Muscle layer of colon (tissue), 2 donors: ENCODE measurements at regions not wholly inside any gene's neighbourhood (a gene's known extent, or its start where the extent isn't known, plus 50 kb on each side); places are given as distances from the start of the nearest gene placed in this dataset.

ENCODE experiments used
- H3K27ac ChIP-seq: one replicate; pipeline ENCODE4 v1.7.0; 2013; ENCODE audit warnings: low read depth, mild to moderate bottlenecking, low read length, moderate library complexity
- H3K27me3 ChIP-seq, 2 donors: one replicate each; pipeline ENCODE4 v1.7.0; 2013; ENCODE audit warnings: low read length in 2 of 2, mild to moderate bottlenecking in 2 of 2; ENCODE audit not compliant: insufficient read depth in 2 of 2, control insufficient read depth in 1 of 2
- H3K36me3 ChIP-seq: one replicate; pipeline ENCODE4 v1.7.0; 2013; ENCODE audit warnings: mild to moderate bottlenecking, low read length; ENCODE audit not compliant: insufficient read depth
- H3K4me1 ChIP-seq: one replicate; pipeline ENCODE4 v1.7.0; 2013; ENCODE audit warnings: mild to moderate bottlenecking, low read length; ENCODE audit not compliant: insufficient read depth
- H3K4me3 ChIP-seq, 2 donors: one replicate each; pipeline ENCODE4 v1.7.0; 2013; ENCODE audit warnings: low read length in 2 of 2, low read depth in 1 of 2, mild to moderate bottlenecking in 1 of 2, moderate library complexity in 1 of 2
- H3K9ac ChIP-seq: one replicate; pipeline ENCODE4 v1.7.0; 2013; ENCODE audit warnings: low read length
- H3K9me3 ChIP-seq: one replicate; pipeline ENCODE4 v1.7.0; 2013; ENCODE audit warnings: mild to moderate bottlenecking, low read length
- donor health status: abdominal sarcoma.
- donor health status: Adenocarcinoma of cecum.

DNA sequence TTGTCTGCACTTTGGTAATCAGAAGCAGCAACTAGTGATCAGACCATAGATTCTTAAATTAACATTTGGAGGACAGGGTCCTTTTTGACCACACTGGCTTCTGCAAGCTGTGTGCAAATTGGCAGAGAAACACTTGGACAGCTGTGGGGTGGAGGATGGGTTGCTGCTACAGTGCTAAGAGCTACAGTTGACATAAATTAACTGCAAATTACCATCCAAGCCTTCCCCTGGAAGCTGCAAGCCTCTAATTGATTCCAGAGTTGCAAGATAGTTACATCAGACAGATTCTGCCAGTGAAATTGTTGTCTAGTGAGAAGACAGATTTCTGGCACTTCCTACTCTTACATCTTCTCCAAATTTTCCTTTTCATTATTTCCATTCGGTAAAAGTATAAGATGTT is 517.7 kb downstream of the DIRAS2 start:
- Histone ChIP-seq H3K4me1 (no peaks in the 10 kb centered on the region), H3K9ac (no peak overlapping the region)

DNA sequence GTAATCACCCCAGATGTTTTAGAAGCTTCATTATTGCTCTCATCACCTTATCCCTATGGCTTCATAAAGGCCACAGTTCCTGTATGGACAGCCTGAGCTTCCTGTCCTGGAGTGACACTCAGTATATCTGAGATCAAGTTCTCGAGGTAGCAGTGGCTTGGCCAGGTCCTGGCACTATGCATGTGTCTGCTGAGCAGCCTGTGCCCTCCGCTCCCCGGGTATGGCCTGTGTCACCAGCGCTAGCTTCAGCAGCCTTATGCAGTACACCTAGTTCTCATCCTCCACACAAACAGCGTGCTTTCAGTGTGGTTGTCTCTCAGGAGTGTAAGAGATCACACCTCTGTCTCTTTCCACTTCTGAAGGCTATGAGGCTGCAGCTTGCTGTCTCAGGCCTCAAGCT is 514.7 kb downstream of the DIRAS2 start:
- no peak overlapping the region for H3K4me3 ChIP-seq
- no peaks in the 10 kb centered on the region for H3K4me1 ChIP-seq
- H3K27me3 ChIP-seq: no peaks in the 10 kb centered on the region
- no peaks in the 10 kb centered on the region for H3K36me3 ChIP-seq
- no peak overlapping the region for H3K9ac ChIP-seq
- H3K9me3 ChIP-seq: no peaks in the 10 kb centered on the region
- H3K27ac ChIP-seq: no peak overlapping the region

More for the DNA sequence above, 517.7 kb downstream of the DIRAS2 start:
- no peaks in the 10 kb centered on the region for H3K9me3 ChIP-seq
- no peak overlapping the region for H3K4me3 ChIP-seq
- no peaks in the 10 kb centered on the region for H3K36me3 ChIP-seq
- H3K27me3 ChIP-seq: no peaks in the 10 kb centered on the region
- H3K27ac ChIP-seq: no peak overlapping the region

DNA sequence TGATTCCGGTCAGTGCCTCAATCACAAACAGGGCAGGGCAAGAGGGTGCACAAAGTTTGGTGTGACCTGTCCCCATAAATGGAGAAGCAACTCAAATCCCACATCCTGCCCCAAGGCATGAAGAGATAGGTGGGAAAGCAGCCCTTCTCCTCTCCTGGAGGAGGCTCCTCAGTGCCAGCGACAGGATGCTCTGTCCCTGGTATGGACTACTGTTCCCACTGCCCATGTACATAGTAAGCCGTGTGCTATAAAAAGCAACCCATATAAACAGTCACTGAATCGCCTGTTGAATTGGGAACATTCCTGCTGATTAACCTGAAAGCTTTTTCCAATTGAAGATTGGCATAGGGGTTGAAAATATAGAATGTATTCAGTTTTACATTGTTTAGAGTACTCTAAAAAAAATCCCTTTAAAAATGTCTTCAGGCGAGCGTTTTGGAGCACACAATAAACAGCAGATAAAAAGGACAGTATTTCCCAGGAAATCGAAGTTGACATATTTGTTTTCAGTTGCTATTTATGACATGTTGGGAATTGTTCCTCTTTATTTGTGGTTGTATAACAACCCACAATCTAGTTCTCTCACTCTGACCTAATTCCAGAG is 513.9 kb downstream of the DIRAS2 start:
- Histone ChIP-seq H3K9me3 (no peaks in the 10 kb centered on the region), H3K4me3 (no peak overlapping the region), H3K4me1 (no peaks in the 10 kb centered on the region), H3K9ac (no peak overlapping the region), H3K27ac (no peak overlapping the region), H3K27me3 (no peaks in the 10 kb centered on the region), H3K36me3 (no peaks in the 10 kb centered on the region)

DNA sequence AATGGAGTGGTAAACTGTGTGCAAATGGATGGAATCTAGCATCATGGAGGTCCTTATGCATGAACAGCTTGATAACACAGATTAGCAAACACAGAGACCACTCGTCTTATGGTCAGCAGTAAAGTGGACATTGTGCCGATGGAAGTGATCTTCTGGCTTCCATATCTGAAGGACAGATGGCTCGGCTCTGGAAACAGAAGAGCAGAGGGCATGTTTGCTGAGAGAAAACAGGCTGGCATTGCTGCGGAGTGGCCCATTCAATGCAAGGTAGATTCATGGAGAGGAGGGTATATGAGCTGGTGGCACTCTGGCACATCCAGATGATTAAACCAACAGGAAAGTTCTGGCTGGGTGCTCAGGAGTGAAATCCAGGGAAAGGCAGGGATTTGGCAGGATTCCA is 513.2 kb downstream of the DIRAS2 start:
- no peaks in the 10 kb centered on the region for H3K4me1 ChIP-seq
- H3K27me3 ChIP-seq: no peaks in the 10 kb centered on the region
- H3K36me3 ChIP-seq: no peaks in the 10 kb centered on the region
- H3K9me3 ChIP-seq: no peaks in the 10 kb centered on the region
- no peak overlapping the region for H3K4me3 ChIP-seq
- no peak overlapping the region for H3K27ac ChIP-seq
- no peak overlapping the region for H3K9ac ChIP-seq

DNA sequence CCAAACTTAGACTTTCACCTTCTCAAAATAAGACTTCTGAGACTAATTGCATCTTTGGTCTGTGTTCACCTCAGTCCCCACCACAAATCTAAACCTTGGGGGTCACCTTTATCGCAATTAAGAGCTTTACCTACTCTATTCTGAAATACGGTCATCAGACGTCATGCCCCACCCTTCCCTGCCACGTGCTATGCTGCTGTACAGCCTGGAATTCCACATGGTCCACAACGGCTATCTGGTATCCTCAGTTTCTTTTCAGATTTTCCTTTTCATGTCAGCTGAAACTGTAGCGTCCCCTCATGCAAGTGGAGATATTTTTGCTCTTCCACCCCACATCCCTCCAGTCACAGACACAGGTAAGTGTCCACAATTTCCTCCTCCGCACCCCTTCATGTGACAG is 511.1 kb downstream of the DIRAS2 start:
- no peaks in the 10 kb centered on the region for H3K27me3 ChIP-seq
- no peak overlapping the region for H3K9ac ChIP-seq
- no peak overlapping the region for H3K4me3 ChIP-seq
- no peaks in the 10 kb centered on the region for H3K9me3 ChIP-seq
- no peak overlapping the region for H3K27ac ChIP-seq
- no peaks in the 10 kb centered on the region for H3K4me1 ChIP-seq
- no peaks in the 10 kb centered on the region for H3K36me3 ChIP-seq

DNA sequence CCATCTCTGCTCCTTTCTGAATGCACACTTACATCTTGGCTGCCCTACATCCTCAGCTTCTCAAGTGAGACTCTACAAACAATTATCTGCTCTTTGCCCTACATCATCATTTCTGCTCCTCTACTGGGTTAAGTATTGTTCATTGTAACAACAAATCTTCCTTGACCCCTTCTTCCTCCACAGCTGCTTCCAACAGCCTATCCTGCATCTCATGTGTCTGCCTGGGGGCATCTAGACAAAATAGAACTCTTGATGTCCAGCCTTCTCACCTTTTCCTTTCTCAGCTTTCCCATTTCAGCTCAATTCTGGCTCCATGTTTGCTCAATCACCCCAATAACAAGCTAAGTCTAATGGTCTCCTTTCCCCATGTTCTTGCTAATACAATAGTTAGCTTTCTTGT is 509.8 kb downstream of the DIRAS2 start:
- no peaks in the 10 kb centered on the region for H3K36me3 ChIP-seq

DNA sequence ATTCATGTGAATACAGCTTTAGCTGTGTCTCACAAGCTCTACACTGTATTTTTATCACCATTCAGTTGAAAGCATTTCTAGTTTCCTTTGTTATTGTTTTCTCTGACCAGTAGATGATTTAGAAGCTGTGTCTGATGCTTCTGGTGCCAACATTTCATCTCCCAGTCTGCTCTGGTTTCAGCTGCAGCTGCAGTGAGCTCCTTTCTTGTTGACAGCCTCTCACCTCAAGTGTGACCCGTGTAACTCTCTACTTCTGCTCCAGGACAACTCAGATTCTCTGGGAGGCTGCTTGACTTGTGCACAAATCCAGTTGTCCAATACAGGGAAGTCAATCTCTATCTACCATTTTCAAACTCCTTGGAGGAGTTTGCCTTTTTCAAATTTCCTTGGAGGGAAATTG is 504.8 kb downstream of the DIRAS2 start:
- H3K4me1 ChIP-seq: peaks cover 13% of the 10 kb centered on the region
- H3K9ac ChIP-seq: no peak overlapping the region
- no peaks in the 10 kb centered on the region for H3K27me3 ChIP-seq
- H3K9me3 ChIP-seq: no peaks in the 10 kb centered on the region
- no peak overlapping the region for H3K4me3 ChIP-seq
- no peak overlapping the region for H3K27ac ChIP-seq
- no peaks in the 10 kb centered on the region for H3K36me3 ChIP-seq

More for the DNA sequence above, 509.8 kb downstream of the DIRAS2 start:
- H3K9me3 ChIP-seq: no peaks in the 10 kb centered on the region
- no peak overlapping the region for H3K4me3 ChIP-seq
- no peak overlapping the region for H3K27ac ChIP-seq
- H3K9ac ChIP-seq: no peak overlapping the region
- H3K4me1 ChIP-seq: no peaks in the 10 kb centered on the region
- H3K27me3 ChIP-seq: no peaks in the 10 kb centered on the region

DNA sequence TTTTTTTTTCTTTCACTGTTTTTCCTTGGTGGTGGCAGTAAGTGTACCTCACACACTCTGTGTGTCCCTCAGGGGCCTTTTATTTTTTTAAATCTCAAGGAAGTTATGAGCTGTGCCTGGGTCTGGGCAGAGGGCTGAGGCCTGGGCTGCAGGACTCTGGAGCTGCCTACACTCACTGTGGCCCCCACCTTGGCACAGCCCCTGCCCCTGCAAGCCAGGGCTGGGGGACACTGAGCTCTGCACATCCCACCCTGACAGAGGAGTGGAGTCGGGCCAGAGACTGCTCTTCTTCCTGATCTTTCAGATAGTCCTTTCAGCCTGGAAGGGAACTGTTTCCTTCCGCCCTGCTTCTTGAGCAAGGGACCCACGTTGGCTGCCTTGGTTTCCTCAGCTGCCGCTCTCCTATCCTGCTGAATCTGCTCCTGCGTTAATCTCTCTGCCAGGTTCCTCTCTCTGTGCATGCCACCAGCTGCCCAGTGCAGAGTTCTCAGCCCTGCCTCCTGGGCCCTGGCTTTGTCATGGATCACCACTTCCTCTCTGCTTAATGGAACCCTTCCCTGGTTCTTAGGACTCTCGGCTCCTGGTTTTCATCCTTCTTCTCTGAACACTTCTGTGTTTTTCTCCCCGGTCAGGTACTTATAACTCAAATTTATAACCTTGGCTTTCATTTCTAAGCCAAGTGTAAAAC is 502.3 kb downstream of the DIRAS2 start:
- no peaks in the 10 kb centered on the region for H3K9me3 ChIP-seq
- H3K36me3 ChIP-seq: no peaks in the 10 kb centered on the region
- H3K4me1 ChIP-seq: peaks cover 13% of the 10 kb centered on the region
- no peak overlapping the region for H3K27ac ChIP-seq
- H3K27me3 ChIP-seq: no peaks in the 10 kb centered on the region
- H3K9ac ChIP-seq: no peak overlapping the region
- no peak overlapping the region for H3K4me3 ChIP-seq

DNA sequence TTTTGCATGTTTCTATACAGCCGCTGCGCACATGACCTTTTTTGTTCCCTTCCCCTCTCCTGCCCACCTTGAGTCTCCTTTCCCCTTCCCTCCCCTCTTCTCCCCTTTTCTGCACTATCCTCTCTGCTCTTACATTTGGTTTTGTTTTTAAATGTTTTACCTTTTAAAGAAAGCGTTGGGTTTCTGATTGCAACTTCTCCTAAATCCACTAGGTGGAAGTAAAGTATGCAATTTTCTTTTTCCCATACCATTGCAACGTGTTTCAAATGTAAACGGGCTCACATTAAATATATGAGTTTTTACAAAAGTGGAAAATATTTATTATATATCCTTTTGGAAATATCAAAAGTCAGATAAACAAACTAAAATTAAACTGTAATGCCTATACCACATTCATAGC is 500.9 kb downstream of the DIRAS2 start:
- Histone ChIP-seq H3K9me3 (no peaks in the 10 kb centered on the region), H3K36me3 (no peaks in the 10 kb centered on the region), H3K27ac (no peak overlapping the region), H3K4me3 (no peak overlapping the region), H3K9ac (no peak overlapping the region), H3K27me3 (no peaks in the 10 kb centered on the region), H3K4me1 (peaks cover 13% of the 10 kb centered on the region)

DNA sequence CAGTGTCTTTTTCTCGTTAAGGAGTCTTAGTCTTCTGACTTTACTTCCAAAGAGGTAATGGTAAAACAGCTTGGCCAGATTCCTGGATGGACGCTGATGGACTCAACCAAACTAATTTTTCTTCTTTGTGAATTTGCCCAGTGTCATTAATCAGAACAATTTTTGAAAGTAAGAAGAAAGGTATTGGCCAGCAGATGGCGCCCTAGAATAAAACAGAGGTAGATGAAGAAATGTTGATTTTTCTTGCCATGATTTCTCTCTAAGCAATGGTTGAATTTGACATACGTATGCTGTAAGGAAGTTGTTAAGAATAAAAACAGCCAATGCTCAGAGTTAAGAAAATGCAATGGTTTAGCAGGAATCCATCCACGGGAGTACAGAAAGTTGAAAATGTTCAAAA is 500.0 kb downstream of the DIRAS2 start:
- H3K36me3 ChIP-seq: no peaks in the 10 kb centered on the region
- peaks cover 13% of the 10 kb centered on the region for H3K4me1 ChIP-seq
- no peak overlapping the region for H3K9ac ChIP-seq
- no peak overlapping the region for H3K4me3 ChIP-seq
- no peak overlapping the region for H3K27ac ChIP-seq
- H3K9me3 ChIP-seq: no peaks in the 10 kb centered on the region
- no peaks in the 10 kb centered on the region for H3K27me3 ChIP-seq

DNA sequence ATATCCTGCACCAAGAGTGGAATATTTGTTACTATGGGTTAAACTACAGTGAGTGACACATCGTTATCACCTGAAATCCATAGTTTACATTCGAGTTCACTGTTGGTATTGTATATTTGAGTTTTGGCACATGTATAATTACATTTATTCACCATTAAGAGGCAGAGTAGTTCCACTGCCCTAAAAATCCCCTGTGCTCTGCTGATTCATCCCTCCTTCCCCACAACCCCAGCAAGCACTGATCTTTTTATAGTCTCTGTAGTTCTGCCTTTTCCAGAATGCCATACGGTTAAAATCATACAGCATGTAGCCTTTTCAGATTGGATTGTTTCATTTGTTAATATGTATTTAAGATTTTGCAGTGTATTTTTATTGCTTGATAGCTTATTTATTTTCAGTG is 495.2 kb downstream of the DIRAS2 start:
- Histone ChIP-seq H3K27ac (no peak overlapping the region), H3K27me3 (no peaks in the 10 kb centered on the region), H3K4me1 (no peaks in the 10 kb centered on the region), H3K9me3 (no peaks in the 10 kb centered on the region), H3K9ac (no peak overlapping the region), H3K36me3 (no peaks in the 10 kb centered on the region), H3K4me3 (no peak overlapping the region)

DNA sequence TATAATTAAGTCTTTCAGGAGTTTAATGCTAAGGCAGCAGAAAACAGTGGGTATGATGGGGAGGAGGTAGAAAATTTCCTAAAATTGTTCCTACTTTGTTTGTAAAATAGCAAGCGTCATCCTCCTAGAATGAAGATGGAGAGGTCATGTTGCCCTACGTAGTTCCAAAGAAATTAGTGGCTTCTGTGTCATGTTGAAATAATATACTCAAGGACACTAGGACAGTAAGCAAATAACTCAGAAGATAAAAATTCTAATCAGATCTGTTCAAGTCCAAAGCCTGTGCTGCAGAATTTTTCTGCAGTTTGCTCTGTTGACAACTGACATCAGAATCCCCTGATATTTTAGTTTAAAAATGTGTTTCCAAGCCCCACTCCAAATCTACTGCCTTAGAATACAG is 486.3 kb downstream of the DIRAS2 start:
- Histone ChIP-seq H3K36me3 (no peaks in the 10 kb centered on the region), H3K27me3 (no peaks in the 10 kb centered on the region), H3K4me3 (no peak overlapping the region), H3K9ac (no peak overlapping the region), H3K4me1 (no peaks in the 10 kb centered on the region), H3K9me3 (no peaks in the 10 kb centered on the region), H3K27ac (no peak overlapping the region)
